ENCODE measurements at regions not wholly inside any gene's neighbourhood (a gene's known extent, or its start where the extent isn't known, plus 50 kb on each side); places are given as distances from the start of the nearest gene placed in this dataset.

GRCh38 chr20:22496817-22497216 lies 87.6 kb downstream of the FOXA2 start:
- TF ChIP-seq EP300 (IDR thresholded peaks at IDR 0.05) (no peak), CTCF (IDR thresholded peaks at IDR 0.05) (no peak), POLR2AphosphoS5 (IDR thresholded peaks at IDR 0.05) (no peak)

All from stomach (tissue), 4 donors.